OCI-LY7 (cell line): ENCODE measurements at regions not wholly inside any gene's neighbourhood (a gene's known extent, or its start where the extent isn't known, plus 50 kb on each side); places are given as distances from the start of the nearest gene placed in this dataset.

Experiments used
- BruUV-seq: library from RNA; stranded (reverse); fragments of 400-500 nt; replicated peaks from 2 replicates; lab custom pipeline; 2021; lab: Mats Ljungman, UMichigan
- CTCF ChIA-PET: fragments of 300-600 bp; sonication (Branson Sonifier 250); formaldehyde crosslinking; loops from one replicate; lab custom pipeline; 2022; ENCODE audit warnings: antibody characterized with exemption; ENCODE audit not compliant: unreplicated experiment; lab: Charles Lee
- POLR2A ChIA-PET: fragments of 300-600 bp; sonication (Branson Sonifier 250); formaldehyde crosslinking; loops from one replicate; lab custom pipeline; 2022; ENCODE audit warnings: antibody characterized with exemption; lab: Charles Lee
- DNase-seq: peaks from one replicate; pipeline ENCODE4 v3.0.0-alpha.2; 2015; ENCODE audit warnings: low spot score
- H2AFZ ChIP-seq: fragments of 200-600 bp; sonication (generic), shearing (Covaris generic); 2 replicates; pipeline ENCODE4 v1.6.1; 2014; ENCODE audit warnings: mild to moderate bottlenecking, antibody characterized with exemption, low read length, moderate library complexity
- H3K27ac ChIP-seq: fragments of 200-600 bp; sonication (generic); 2 replicates; pipeline ENCODE4 v1.5.1; 2014; ENCODE audit warnings: mixed run types, low read depth, mild to moderate bottlenecking, moderate library complexity, low read length, inconsistent platforms; ENCODE audit not compliant: poor library complexity, severe bottlenecking
- H3K36me3 ChIP-seq: fragments of 200-600 bp; sonication (generic); 2 replicates; pipeline ENCODE4 v1.6.1; 2014; ENCODE audit warnings: mild to moderate bottlenecking, antibody characterized with exemption, low read length, moderate library complexity, mixed read lengths; ENCODE audit not compliant: insufficient read depth
- H3K4me1 ChIP-seq: fragments of 200-600 bp; sonication (generic); 2 replicates; pipeline ENCODE4 v1.5.1; 2014; ENCODE audit warnings: mild to moderate bottlenecking, low read length; ENCODE audit not compliant: insufficient read depth, poor library complexity, severe bottlenecking
- H3K4me2 ChIP-seq: fragments of 200-600 bp; sonication (generic); 2 replicates; pipeline ENCODE4 v1.6.1; 2014; ENCODE audit warnings: mild to moderate bottlenecking, low read length
- H3K4me3 ChIP-seq: fragments of 200-600 bp; sonication (generic); 2 replicates; pipeline ENCODE4 v1.5.1; 2014; ENCODE audit warnings: mild to moderate bottlenecking, low read depth, low read length; ENCODE audit not compliant: poor library complexity, severe bottlenecking
- H3K79me2 ChIP-seq: fragments of 200-600 bp; sonication (generic); 2 replicates; pipeline ENCODE4 v1.6.1; 2016; ENCODE audit warnings: low read depth, mild to moderate bottlenecking, low read length, moderate library complexity, mixed read lengths; ENCODE audit not compliant: insufficient read depth
- H3K9me2 ChIP-seq: fragments of 200-600 bp; sonication (generic); 2 replicates; pipeline ENCODE4 v1.6.1; 2016; ENCODE audit warnings: mild to moderate bottlenecking, low read length, mixed read lengths; ENCODE audit not compliant: insufficient read depth
- H3K9me3 ChIP-seq: fragments of 200-600 bp; sonication (generic); 2 replicates; pipeline ENCODE4 v1.6.1; 2014; ENCODE audit warnings: mild to moderate bottlenecking, mixed run types, low read length, mixed read lengths
- H4K20me1 ChIP-seq: fragments of 200-600 bp; sonication (generic); 2 replicates; pipeline ENCODE4 v1.6.1; 2014; ENCODE audit warnings: mild to moderate bottlenecking, antibody characterized with exemption, low read length, moderate library complexity, mixed read lengths; ENCODE audit not compliant: insufficient read depth
- CTCF ChIP-seq: fragments of 200-600 bp; sonication (generic); conservative IDR thresholded peaks from 2 replicates; pipeline ENCODE4 v1.5.1; 2014; ENCODE audit warnings: mild to moderate bottlenecking, antibody characterized with exemption, low read length, moderate library complexity, mixed read lengths
- EZH2phosphoT487 ChIP-seq: fragments of 200-600 bp; sonication (generic); IDR thresholded peaks from 2 replicates; pipeline ENCODE4 v1.6.1; 2018; ENCODE audit warnings: low read depth, borderline replicate concordance, mild to moderate bottlenecking, mixed run types, antibody characterized with exemption, low read length, moderate library complexity, mixed read lengths
- intact Hi-C: fragments of 100-400 bp; cut with micrococcal nuclease; formaldehyde crosslinking; loops from one replicate; pipeline ENCODE4 v1.10.0; 2022; ENCODE audit not compliant: unreplicated experiment

- Histone ChIP-seq H3K27ac (no peak overlapping the region), H3K79me2 (no peaks in the 10 kb centered on the region), H4K20me1 (no peaks in the 10 kb centered on the region), H3K9me3 (no peaks in the 10 kb centered on the region), H3K36me3 (no peaks in the 10 kb centered on the region), H3K4me2 (no peak overlapping the region), H3K4me1 (no peaks in the 10 kb centered on the region), H2AFZ (no peak overlapping the region), H3K9me2 (no peaks in the 10 kb centered on the region), H3K4me3 (no peak overlapping the region)
- intact Hi-C loops, result no loop called here
- TF ChIP-seq CTCF (no peak), EZH2phosphoT487 (no peak)
- POLR2A ChIA-PET, result interaction anchor here (0.7 to 1.5 kb wide), 4 partner anchors 11 to 531 kb away, joined by 3 read pairs; no protein-coding TSS in a partner anchor
- CTCF ChIA-PET, result interaction anchor here (0.8 kb wide), 1 partner anchor 15 kb away, joined by 3 read pairs; no protein-coding TSS in a partner anchor
- DNase-seq, result no peak
- BruUV-seq, result no TSS peak
Observed at GRCh38 chr11:95512177-95512576, 277.4 kb downstream of the FAM76B start.

GRCh38 chr11:95508219-95508890 lies 277.4 kb upstream of the SESN3 start:
- no peak overlapping the region for H3K4me2 ChIP-seq
- H3K36me3 ChIP-seq, result no peaks in the 10 kb centered on the region
- H2AFZ ChIP-seq, result no peak overlapping the region
- H3K27ac ChIP-seq, result no peak overlapping the region
- no peaks in the 10 kb centered on the region for H4K20me1 ChIP-seq
- ChIA-PET CTCF (no interaction called here), POLR2A (interaction anchor here (0.7 to 1.1 kb wide), 3 partner anchors 12 to 54 kb away, joined by 3 to 4 read pairs (median 3); no protein-coding TSS in a partner anchor)
- TF ChIP-seq CTCF, result no peak
- no peak for TF ChIP-seq EZH2phosphoT487
- no peaks in the 10 kb centered on the region for H3K4me1 ChIP-seq
- no TSS peak for BruUV-seq
- DNase-seq, result no peak
- intact Hi-C loops, result loop anchor here (5.0 kb wide), 1 partner anchor 254 kb away; no protein-coding TSS in a partner anchor
- no peaks in the 10 kb centered on the region for H3K9me2 ChIP-seq
- H3K9me3 ChIP-seq, result no peaks in the 10 kb centered on the region
- no peaks in the 10 kb centered on the region for H3K79me2 ChIP-seq
- no peak overlapping the region for H3K4me3 ChIP-seq

GRCh38 chr11:95507794-95508193 lies 276.8 kb upstream of the SESN3 start:
- H3K27ac ChIP-seq, result no peak overlapping the region
- no TSS peak for BruUV-seq
- ChIA-PET CTCF (no interaction called here), POLR2A (interaction anchor here (1.1 kb wide), 1 partner anchor 55 kb away, joined by 3 read pairs; no protein-coding TSS in a partner anchor)
- intact Hi-C loops, result loop anchor here (5.0 kb wide), 1 partner anchor 255 kb away; no protein-coding TSS in a partner anchor
- H3K79me2 ChIP-seq, result no peaks in the 10 kb centered on the region
- no peaks in the 10 kb centered on the region for H3K4me1 ChIP-seq
- no peaks in the 10 kb centered on the region for H4K20me1 ChIP-seq
- TF ChIP-seq EZH2phosphoT487, result no peak
- TF ChIP-seq CTCF, result no peak
- no peak overlapping the region for H3K4me2 ChIP-seq
- no peak overlapping the region for H3K4me3 ChIP-seq
- no peak for DNase-seq
- H3K9me3 ChIP-seq, result no peaks in the 10 kb centered on the region
- no peaks in the 10 kb centered on the region for H3K9me2 ChIP-seq
- H2AFZ ChIP-seq, result no peak overlapping the region
- no peaks in the 10 kb centered on the region for H3K36me3 ChIP-seq
